NT2/D1 (cell line): ENCODE measurements at regions not wholly inside any gene's neighbourhood (a gene's known extent, or its start where the extent isn't known, plus 50 kb on each side); places are given as distances from the start of the nearest gene placed in this dataset.

Experiments used
- SUZ12 ChIP-seq: IDR thresholded peaks from 2 replicates; pipeline ENCODE4 v1.6.1; 2011; ENCODE audit not compliant: insufficient read length, insufficient read depth; ENCODE audit errors: extremely low read depth
- YY1 ChIP-seq: IDR thresholded peaks from 2 replicates; pipeline ENCODE4 v1.6.1; 2011; ENCODE audit not compliant: insufficient read length, insufficient read depth
- ZNF274 ChIP-seq: IDR thresholded peaks from 2 replicates; pipeline ENCODE4 v1.6.1; 2011; ENCODE audit warnings: mild to moderate bottlenecking, low read depth, low read length

GRCh38 chr1:96049759-96050409 is 671.7 kb upstream of the PTBP2 start:
- TF ChIP-seq SUZ12 = no peak
- no peak for TF ChIP-seq ZNF274
- TF ChIP-seq YY1 = no peak
